ENCODE measurements at regions not wholly inside any gene's neighbourhood (a gene's known extent, or its start where the extent isn't known, plus 50 kb on each side); places are given as distances from the start of the nearest gene placed in this dataset.

DNA sequence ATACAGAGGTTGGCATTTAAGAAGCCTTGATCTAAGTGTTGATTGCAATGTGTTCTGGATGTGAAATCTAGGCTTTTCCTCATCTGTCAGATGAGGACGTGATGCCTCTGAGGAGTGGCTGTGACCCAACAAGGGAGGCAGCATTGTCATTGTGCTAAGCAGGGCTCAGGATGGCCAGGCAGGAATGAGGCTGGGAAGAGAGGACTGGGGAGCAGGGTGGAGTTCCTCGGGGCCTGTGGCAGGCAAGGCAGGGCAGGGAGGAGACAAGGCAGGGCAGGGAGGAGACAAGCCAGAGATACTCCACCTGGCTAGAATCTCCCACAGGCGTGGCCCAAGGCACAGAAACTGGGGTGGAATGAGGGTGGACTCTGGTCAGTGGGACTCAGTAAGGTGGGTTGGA, 116.6 kb downstream of the RPIA start:
- TF ChIP-seq, protein P1, sequence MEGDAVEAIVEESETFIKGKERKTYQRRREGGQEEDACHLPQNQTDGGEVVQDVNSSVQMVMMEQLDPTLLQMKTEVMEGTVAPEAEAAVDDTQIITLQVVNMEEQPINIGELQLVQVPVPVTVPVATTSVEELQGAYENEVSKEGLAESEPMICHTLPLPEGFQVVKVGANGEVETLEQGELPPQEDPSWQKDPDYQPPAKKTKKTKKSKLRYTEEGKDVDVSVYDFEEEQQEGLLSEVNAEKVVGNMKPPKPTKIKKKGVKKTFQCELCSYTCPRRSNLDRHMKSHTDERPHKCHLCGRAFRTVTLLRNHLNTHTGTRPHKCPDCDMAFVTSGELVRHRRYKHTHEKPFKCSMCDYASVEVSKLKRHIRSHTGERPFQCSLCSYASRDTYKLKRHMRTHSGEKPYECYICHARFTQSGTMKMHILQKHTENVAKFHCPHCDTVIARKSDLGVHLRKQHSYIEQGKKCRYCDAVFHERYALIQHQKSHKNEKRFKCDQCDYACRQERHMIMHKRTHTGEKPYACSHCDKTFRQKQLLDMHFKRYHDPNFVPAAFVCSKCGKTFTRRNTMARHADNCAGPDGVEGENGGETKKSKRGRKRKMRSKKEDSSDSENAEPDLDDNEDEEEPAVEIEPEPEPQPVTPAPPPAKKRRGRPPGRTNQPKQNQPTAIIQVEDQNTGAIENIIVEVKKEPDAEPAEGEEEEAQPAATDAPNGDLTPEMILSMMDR (IDR thresholded peaks at IDR 0.05) = no peak
- no peak for TF ChIP-seq POLR2A (IDR thresholded peaks at IDR 0.05)
